ENCODE measurements at regions not wholly inside any gene's neighbourhood (a gene's known extent, or its start where the extent isn't known, plus 50 kb on each side); places are given as distances from the start of the nearest gene placed in this dataset.
"Not testable (repeated sequence)": the region's sequence is repeated elsewhere in the genome, so short reads cannot be mapped to it uniquely, and the experiment has no call there.

GRCh38 chr9:113677569-113677968 lies 198.5 kb upstream of the ZNF618 start:
- FAIRE-seq (no peak), DNase-seq (ENCODE audit: insufficient read length, low spot score) (no peak)
- no peak for TF ChIP-seq POLR2A (IDR thresholded peaks at IDR 0.05; ENCODE audit: low read depth, low read length)

GRCh38 chr9:113678119-113678858 lies 197.8 kb upstream of the ZNF618 start:
- FAIRE-seq (no peak), DNase-seq (ENCODE audit: insufficient read length, low spot score) (no peak)
- no peak for TF ChIP-seq POLR2A (IDR thresholded peaks at IDR 0.05; ENCODE audit: low read depth, low read length)

GRCh38 chr9:113678859-113679256 lies 197.3 kb upstream of the ZNF618 start:
- DNase-seq (ENCODE audit: insufficient read length, low spot score), result no peak
- TF ChIP-seq POLR2A (IDR thresholded peaks at IDR 0.05; ENCODE audit: low read depth, low read length), result no peak
- no peak for FAIRE-seq

- peak; percentile 76 for DNase-seq (ENCODE audit: insufficient read length, low spot score)
Observed at GRCh38 chr9:113682297-113682771, 193.8 kb upstream of the ZNF618 start.

GRCh38 chr9:113685636-113686035 lies 190.5 kb upstream of the ZNF618 start:
- not testable (repeated sequence) for DNase-seq (ENCODE audit: insufficient read length, low spot score); FAIRE-seq

More at GRCh38 chr9:113682297-113682771, 193.8 kb upstream of the ZNF618 start:
- FAIRE-seq, result peak; percentile 99
- no peak for TF ChIP-seq POLR2A (IDR thresholded peaks at IDR 0.05; ENCODE audit: low read depth, low read length)

- FAIRE-seq, result no peak
- no peak for TF ChIP-seq POLR2A (IDR thresholded peaks at IDR 0.05; ENCODE audit: low read depth, low read length)
- DNase-seq (ENCODE audit: insufficient read length, low spot score), result no peak
Observed at GRCh38 chr9:113687107-113687679, 188.9 kb upstream of the ZNF618 start.

GRCh38 chr9:113687680-113688371 lies 188.3 kb upstream of the ZNF618 start:
- FAIRE-seq (no peak), DNase-seq (ENCODE audit: insufficient read length, low spot score) (no peak)
- no peak for TF ChIP-seq POLR2A (IDR thresholded peaks at IDR 0.05; ENCODE audit: low read depth, low read length)

GRCh38 chr9:113690055-113690740 lies 185.9 kb upstream of the ZNF618 start:
- FAIRE-seq (no peak), DNase-seq (ENCODE audit: insufficient read length, low spot score) (no peak)
- TF ChIP-seq POLR2A (IDR thresholded peaks at IDR 0.05; ENCODE audit: low read depth, low read length), result no peak

GRCh38 chr9:113692256-113692655 lies 183.9 kb upstream of the ZNF618 start:
- FAIRE-seq, result no peak
- TF ChIP-seq POLR2A (IDR thresholded peaks at IDR 0.05; ENCODE audit: low read depth, low read length), result no peak
- no peak for DNase-seq (ENCODE audit: insufficient read length, low spot score)

GRCh38 chr9:113694912-113695311 lies 181.2 kb upstream of the ZNF618 start:
- FAIRE-seq (no peak), DNase-seq (ENCODE audit: insufficient read length, low spot score) (no peak)
- no peak for TF ChIP-seq POLR2A (IDR thresholded peaks at IDR 0.05; ENCODE audit: low read depth, low read length)

GRCh38 chr9:113695440-113695851 lies 180.7 kb upstream of the ZNF618 start:
- no peak for DNase-seq (ENCODE audit: insufficient read length, low spot score)
- no peak for TF ChIP-seq POLR2A (IDR thresholded peaks at IDR 0.05; ENCODE audit: low read depth, low read length)
- FAIRE-seq, result no peak

GRCh38 chr9:113695901-113696300 lies 180.2 kb upstream of the ZNF618 start:
- DNase-seq (ENCODE audit: insufficient read length, low spot score) (no peak), FAIRE-seq (peak; percentile 50)
- TF ChIP-seq POLR2A (IDR thresholded peaks at IDR 0.05; ENCODE audit: low read depth, low read length), result no peak

GRCh38 chr9:113701774-113702755 lies 174.0 kb upstream of the ZNF618 start:
- no peak for FAIRE-seq
- DNase-seq (ENCODE audit: insufficient read length, low spot score), result no peak
- TF ChIP-seq POLR2A (IDR thresholded peaks at IDR 0.05; ENCODE audit: low read depth, low read length), result no peak

Measured in H54 (cell line).